ENCODE measurements at regions not wholly inside any gene's neighbourhood (a gene's known extent, or its start where the extent isn't known, plus 50 kb on each side); places are given as distances from the start of the nearest gene placed in this dataset.

DNA sequence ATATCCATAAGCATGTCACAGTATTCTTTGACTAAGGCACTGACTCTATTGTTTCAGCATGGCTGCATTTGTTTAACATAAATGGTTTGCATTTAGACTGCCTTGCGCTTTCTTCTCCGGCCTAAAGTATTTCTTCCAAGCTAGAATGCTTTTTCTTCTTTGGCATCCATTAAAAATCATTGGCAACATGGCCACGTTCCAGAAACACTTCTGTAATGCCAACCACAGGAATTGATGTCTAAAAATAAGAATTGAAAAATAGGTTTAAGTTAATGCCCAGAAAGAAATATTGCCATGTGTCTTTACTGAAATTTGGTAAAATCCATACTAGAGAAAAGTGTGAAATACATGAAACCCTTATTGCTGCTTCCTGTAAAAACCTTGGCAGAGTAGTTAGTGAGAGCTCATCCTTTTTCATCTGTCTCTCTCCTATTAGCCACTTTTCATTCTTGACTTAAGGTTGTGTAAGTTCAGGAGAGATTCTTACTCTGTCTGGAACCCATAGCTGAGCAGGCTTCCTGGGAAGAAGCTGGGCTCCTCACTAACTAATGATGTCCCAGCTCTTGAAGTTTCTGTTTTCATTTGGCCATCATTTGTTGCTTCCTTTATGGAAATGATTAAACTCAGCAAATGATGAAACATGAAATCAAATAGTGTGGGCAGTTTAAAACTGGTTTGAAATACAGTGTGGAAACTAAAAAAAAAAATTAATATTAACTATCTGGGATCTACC lies 58.2 kb upstream of the RPS23 start:
- DNase-seq (ENCODE audit: low spot score): no peak

DNA sequence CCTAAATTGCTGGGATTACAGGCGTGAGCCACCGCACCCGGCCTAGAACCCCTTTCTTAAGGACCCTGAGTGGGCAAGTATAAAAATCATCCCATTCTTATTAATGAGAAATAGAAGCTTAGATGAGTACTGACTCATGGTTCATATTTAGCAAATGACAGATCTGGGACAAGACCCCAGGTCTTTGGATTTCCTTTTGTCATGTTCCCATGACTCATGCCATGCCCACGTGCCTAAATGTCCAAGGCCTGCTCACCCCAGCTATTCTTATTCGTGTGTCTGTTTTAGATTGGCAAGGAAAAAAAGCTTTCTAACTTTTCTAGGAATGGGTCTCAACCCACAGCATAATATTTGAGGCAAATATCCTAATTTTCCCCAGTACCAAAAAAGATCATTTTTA lies 57.7 kb upstream of the RPS23 start:
- DNase-seq (ENCODE audit: low spot score): peak; percentile 16

DNA sequence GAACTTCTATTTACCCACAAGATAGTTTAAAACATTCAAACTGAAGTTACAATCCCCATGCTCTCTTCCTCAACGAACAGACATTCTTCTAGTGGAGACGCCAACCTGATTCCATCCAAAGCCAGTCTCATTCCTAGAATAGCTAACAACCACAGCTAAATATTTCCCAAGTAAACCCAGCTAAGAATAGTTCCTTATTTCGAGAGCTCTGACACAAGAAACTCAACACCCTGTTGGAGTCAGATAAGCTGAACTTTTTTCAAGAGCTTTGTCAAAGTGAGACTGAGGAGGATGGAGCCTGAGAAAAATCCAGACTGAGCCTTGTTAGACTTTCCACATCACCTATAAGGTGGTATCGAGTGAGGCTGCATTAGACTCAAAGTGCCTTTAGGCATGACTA lies 56.7 kb upstream of the RPS23 start:
- DNase-seq (ENCODE audit: low spot score): peak; percentile 73

DNA sequence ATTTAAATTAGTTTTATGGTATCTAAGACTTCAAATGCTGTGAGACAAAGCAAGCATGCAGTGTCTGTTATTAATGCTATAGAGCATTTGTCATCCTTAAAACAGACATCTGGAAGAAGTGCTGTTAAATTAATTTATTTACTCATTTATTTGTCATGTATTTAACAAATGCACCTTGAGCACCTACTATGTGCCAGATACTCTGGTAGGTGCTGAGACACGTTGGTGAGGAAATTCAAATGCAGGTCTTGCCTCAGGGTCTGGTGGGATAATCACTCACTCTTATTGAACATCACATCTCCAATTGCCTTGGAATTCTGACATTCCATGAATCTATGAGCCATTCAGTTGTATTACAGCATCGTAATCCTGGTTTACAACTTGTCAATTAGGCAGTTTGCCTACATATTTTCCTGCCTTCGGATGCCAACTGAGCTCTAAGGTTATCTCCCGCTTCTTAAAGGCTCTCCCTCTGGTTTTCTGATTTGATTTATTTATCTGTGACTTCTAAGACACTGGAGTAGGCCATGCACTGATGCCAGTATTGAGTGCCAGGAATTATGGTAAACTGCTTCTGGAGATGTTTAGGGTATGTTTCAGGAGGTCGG lies 56.0 kb upstream of the RPS23 start:
- peak; percentile 25 for DNase-seq (ENCODE audit: low spot score)

DNA sequence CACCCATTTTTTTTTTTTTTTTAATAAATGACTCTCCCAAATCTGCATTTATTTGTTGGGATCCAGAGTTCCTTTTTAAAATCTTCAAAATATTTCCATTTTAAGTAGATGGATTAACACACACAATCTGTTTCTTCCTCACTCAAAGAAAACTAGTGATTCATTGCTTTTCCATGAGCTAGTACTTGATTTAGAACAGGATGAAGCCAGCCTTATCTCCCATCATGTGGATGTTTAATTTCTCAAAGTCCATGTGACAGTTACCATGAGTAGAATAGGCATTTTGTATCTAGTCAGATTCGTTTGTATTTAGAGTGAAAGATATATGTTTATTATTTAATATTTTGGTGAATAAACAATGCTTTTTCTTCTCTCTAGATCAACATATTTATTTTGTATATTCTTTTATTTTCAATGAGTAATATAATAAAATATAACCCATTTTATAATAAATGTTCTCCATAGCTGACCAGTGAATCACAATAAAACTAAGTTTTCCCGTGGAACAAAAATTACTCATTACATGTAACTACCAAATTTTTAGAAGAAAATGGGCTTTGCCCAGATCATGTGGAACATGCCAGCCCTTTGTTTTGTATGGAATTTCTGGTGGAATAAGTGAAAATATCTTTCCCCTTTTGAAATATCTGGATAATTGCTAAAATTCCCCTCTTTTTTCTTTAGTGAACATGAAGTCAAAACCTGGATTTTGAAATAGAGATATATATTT lies 54.9 kb upstream of the RPS23 start:
- peak; percentile 35 for DNase-seq (ENCODE audit: low spot score)

DNA sequence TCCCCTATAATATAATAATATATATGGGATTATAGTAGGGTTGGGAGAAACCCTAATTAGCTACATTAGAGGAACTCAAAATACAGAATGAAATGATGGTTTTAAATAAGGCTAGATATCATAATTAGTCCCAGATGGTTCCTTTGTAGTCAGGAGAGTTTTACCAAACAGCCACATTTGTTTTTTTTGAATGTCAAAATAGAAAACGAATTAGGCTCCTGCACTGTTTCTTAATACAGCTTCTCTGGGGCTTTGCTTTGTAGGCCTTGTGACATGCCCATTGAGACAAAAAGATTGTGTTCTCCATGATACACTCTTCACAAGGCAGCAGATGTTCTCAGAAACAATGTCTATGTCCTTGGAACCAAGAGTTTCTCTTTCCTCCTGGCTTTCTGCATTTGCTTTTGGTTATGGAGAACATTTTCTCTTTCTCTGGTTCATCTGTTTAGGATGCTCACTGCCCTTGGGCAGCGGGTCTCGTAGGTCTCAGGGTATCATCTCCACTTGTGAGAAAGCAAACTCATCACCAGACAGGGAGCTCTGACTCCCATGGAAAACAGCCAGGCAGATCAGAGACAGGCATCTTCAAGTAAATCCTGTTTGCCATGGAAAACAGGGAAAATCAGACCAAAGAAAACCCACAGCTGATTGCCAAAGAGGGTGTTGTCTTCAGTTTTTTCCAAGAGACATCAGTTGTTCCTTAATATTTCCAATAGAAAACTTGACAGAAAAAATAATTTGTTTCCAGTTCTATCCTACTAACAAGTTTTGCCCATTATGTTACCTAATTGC lies 54.1 kb upstream of the RPS23 start:
- no peak for DNase-seq (ENCODE audit: low spot score)

DNA sequence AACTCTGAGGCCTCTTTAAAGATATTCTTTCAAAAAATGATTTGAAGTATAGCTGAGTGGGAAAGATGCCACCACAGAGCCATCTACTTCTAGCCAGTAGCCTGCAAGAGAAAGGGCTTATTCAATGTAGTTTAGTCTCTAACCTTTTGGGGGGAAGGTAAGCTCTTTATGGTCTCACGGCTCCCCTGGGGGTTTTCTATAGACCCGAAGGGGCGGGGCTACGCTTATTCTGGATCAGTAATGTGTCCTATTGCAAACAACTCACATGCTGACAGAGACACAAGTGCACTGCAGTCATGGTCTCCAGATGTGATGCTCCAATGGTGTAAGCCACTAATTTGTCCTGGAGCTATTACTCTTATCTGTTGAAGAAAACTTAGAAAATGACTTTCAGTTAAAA lies 53.4 kb upstream of the RPS23 start:
- DNase-seq (ENCODE audit: low spot score): no peak

DNA sequence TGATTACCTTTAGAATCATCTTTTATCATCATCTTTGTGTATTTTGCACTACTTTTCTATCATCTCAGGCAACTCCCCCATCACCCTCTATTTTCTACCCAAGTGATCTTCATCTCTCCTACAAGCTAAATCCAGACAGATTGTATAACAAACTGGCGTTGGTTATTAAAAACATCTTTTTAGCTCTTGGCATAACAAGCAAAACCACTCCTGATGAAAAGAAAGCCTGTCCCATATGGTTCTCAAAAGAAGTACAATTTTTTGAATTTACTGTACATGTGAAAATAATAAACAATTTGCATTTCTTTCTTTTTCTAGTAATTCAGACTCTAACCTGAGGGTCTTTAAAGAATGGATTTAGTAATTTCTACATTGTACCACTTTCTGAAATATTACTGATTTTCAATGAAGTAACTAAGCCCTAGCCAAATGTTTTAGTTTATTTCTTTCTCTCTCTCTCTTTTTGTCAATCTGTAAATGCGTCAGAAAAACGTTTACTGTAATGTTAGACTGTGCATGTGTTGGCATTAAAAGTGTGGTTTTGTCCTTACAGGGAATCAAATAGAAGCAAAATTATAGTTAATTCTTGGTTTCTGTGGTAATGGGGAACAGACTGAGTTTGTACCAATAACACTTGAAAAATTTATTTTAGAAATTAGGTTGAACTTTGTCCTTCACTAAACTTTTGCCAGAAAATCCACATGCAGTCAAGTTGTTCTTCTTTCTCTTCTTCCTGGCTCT lies 52.5 kb upstream of the RPS23 start:
- no peak for DNase-seq (ENCODE audit: low spot score)

DNA sequence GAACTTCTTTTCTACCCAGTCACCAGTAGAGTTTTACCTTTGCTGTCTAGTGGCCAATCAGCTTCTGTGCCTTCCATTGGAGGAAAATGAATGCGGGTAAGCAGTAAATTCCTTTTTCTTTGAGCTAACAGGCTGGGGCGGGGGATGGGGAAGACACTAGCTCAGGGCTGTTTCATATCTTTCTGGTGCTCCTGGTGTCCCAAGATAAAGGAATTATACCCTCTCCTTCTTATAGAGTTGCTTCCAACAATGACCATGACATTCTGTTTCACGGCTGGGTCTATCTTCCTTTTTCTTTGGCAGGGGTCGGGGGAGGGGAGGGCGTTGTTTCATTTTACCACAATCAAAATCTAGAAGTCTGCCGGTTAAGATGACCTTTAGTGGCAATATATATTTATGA lies 51.2 kb upstream of the RPS23 start:
- DNase-seq (ENCODE audit: low spot score): no peak
